Stimulated activated CD4-positive, alpha-beta T cell treated with anti-CD3 and anti-CD28 coated beads, Interleukin-15, amount 100 ng/mL, for 24 hours (primary cell): ENCODE measurements at regions not wholly inside any gene's neighbourhood (a gene's known extent, or its start where the extent isn't known, plus 50 kb on each side); places are given as distances from the start of the nearest gene placed in this dataset.
"Not testable (repeated sequence)": the region's sequence is repeated elsewhere in the genome, so short reads cannot be mapped to it uniquely, and the experiment has no call there.

Experiments
- DNase-seq: peaks from one replicate; pipeline ENCODE4 v3.0.0-alpha.2; 2020

DNA sequence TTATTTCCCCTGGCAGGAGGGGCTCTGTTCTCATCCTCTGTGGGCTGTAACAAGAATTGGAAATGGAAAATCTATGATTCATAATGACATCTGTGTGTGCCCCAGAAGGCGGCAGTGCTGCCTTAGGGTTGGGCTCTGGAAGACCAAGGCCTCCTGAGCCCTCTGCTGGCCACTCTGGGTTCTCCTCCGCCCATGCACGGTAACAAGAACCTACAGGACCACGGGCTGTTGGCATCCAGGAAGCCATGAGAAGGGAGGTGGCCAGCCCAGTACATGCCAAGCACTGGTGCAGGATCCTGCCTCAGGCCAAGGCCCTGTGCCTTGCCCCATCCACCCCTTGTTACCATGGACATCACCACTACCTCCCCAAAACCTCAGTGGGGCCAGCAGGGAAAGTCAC, 454.2 kb downstream of the TP53TG3F start:
- DNase-seq, result peak; percentile 6

DNA sequence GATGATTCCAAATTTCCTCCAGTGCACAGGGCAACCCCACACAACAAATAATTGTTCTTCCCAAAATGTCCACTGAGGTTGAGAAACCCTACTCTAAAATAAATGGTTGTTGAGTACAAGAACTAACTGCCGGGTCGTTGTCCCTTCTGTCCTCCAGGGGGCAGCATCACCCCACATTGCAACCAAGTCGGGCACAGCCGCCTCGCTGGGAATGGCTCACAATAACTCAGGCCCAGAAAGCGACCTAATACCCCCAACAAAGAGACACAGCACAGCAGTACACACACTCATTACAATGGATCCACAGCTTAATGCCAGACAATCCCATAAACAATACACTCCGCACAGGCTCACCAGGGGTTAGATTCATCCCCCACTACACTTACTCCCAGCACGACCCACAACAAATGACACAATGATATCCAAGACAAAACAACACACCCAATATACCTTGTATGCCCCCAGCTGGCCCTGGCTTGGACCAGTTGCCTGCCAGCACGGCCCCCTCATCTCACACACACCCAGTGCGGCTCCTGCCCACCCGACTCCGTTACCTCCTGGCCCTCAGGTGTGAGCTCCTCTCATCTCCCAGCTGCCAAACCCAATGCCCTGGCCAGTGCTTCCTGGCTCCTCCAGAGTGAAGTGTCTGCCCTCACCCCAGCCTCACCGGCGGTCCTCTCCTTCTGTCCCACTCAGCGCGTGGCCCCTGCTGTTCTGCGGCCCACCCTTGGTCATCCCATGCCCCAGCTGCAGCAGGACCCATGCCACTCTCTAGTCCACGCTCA, 461.5 kb downstream of the TP53TG3F start:
- peak; percentile 7 for DNase-seq

DNA sequence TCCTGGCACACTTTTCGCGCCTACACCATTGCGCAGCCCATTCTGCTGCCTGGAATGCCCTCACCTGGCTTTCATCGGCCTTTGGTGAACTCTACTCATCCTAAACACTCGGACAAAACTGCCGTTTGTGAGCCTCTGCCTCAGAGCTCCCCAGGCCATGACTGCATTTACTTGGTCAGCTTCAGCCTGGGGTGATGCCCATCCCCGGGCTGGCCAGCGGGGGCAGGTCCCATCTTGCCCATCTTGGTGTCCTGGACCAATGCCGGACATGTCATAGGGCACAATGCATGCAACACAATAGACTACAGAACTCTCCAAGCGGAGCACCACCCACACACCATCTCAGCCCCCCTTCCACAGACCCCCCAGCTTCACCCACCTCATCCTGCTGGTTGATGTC, 463.5 kb downstream of the TP53TG3F start:
- not testable (repeated sequence) for DNase-seq

DNA sequence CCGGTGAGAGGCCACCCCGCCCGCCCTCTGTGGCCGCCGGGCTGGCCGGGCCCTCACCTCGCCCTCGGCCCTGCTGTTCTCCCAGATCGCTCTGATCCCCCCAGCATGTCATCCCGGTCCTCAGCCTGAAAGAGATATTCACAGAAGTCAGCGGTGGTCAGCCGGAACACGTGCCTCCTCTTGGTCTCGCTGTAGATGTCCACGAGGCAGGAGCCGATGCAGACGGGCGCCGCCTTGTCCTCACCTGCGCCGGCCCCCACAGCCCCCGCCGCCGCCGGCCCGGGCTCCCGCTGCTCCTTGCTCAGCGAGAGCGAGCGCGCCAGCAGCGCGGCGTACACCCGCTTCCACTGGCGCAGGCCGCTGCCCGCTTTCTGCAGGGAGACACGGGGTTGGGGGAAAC, 468.6 kb downstream of the TP53TG3F start:
- DNase-seq, result not testable (repeated sequence)

DNA sequence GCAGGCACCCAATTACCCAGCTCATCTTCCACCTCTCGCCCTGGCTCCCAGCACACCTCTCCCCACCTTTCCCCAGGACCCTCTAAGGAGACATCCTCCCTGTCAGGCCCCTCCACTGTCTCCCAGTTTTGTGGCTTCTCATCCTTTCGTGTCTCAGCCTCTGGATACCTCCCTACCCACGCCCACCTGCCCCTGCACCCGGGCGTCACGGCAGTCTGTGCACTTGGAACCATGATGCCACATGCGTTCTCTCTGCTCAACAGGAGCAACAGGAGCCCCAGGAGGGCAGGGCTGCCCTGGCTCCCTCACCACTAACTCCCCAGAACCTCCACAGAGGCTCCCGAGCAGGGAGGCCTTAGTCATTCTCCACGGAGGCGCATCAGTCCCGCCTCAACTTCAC, 472.8 kb downstream of the TP53TG3F start:
- not testable (repeated sequence) for DNase-seq

DNA sequence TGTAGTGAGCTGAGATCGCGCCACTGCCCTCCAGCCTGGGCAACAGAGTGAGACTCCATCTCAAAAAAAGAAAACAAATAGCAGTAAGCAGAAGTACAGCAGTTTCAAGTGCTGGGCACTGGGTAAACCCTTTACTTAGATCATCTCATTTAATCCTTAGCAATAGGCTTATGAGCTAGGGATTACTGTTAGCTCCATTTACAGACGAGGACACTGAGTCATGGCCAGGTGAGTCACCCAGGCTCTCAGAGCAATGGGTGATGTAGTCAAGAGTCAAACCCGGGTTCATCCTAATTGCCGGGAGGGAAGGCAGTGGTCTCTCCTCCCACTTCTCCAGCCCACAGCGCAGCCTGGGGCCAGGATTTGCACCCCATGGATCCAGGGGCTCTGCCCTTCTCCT, 473.6 kb downstream of the TP53TG3F start:
- DNase-seq, result not testable (repeated sequence)

DNA sequence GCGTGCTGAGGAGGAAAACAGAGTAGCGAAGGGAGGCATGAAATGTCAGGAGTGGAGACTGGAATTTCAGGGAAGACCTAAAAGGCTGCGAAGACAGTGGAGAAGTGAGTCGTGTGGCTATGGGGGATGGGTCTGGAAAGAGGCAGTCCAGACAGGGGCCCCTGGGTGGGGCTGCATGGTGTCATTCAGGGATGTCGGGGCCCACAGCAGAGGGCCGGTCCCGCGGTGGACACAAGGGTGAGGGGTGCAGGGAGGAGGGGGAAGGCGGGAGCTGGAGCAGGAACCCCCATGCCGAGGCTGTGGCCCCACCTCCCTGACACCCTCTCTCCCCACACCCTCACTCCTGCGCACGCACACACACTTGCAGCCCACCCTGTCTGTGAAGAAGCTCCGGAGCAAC, 476.4 kb downstream of the TP53TG3F start:
- not testable (repeated sequence) for DNase-seq

DNA sequence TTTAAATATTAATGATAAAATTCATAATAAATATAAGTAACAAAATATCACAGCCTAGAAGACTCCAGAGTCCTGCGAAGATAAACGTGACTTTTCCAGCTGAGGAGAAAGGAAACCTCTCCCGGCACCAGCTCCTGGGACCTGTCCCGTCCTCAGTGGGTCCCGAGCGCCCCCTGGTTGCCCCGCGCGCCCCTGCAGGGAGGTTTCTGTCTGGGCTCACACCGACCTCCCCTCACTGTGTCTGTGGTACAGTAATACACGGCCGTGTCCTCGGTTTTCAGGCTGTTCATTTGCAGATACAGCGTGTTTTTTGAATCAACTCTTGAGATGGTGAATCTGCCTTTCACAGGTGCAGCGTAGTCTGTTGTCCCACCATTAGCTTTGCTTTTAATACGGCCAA, 478.7 kb downstream of the TP53TG3F start:
- not testable (repeated sequence) for DNase-seq

DNA sequence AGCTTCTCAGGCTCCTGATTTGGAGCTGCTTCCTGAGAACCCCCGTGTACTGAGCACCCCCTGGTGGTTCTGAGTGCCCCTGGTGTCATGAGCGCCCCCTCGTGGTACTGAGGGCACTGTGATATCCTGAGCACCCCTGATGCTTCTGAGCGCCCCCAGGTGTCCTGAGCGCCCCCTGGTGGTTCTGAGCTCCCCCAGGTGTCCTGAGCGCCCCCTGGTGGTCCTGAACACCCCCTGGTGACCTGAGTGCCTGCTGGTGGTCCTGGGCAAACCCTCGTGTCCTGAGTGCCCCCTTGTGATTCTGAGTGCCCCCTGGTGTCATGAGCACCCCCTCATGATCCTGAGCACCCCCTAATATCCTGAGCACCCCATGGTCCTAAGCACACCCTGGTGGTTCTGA, 502.1 kb downstream of the TP53TG3F start:
- not testable (repeated sequence) for DNase-seq

DNA sequence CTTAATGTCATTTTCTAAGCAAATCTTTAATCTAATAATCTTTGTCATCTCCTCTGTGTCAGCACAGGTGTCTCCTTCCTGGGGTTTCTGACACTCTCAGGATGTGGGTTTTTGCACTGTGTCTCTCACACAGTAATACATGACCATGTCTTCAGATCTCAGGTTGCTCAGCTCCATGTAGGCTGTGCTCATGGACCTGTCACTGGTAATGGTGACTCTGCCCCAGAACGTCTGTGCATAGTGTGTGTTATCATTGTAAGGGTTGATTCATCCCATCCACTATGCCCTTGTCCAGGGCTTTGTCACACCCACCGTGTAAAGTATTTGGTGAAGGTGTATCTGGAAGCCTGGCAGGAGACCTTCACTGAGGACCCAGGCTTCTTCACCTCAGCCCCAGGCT, 506.1 kb downstream of the TP53TG3F start:
- DNase-seq, result not testable (repeated sequence)

DNA sequence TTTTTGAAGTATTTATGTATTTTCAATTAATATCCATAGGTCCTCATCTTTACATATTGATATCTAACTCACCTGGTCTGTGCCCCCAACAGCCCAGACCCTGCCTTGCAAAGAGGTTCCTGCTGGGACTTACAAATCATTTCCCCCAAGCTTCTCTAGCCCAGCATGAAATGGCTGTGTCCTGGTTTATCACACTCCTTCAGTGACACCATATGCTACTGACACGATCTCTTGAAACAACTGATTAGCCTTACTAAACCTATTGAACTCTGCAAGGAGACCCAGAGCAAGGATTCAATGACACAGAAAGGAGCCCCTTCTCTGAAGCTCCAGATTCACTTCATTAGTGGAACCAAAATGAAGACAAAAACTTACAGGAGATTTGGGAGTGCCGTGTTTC, 507.4 kb downstream of the TP53TG3F start:
- DNase-seq, result not testable (repeated sequence)

DNA sequence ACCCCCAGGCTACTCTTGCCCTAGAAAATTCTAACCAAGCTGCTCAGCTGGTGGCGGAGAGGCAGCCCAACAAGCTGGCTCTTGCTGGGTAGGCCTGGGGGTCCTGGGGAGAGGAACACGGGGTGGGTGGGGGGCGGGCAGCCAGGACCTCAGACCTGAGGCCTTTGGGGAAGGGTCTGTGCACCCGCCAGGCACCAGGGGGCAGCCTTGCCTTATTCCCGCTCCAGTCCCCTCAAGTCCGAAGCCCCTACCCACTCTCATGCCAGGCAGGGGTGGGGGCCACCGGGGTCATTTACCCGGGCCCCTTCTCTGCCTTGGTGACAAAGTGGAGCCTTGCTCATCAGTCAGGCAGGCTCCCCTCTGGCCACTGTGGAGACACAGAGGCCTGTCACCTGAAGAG, 515.1 kb downstream of the TP53TG3F start:
- not testable (repeated sequence) for DNase-seq

DNA sequence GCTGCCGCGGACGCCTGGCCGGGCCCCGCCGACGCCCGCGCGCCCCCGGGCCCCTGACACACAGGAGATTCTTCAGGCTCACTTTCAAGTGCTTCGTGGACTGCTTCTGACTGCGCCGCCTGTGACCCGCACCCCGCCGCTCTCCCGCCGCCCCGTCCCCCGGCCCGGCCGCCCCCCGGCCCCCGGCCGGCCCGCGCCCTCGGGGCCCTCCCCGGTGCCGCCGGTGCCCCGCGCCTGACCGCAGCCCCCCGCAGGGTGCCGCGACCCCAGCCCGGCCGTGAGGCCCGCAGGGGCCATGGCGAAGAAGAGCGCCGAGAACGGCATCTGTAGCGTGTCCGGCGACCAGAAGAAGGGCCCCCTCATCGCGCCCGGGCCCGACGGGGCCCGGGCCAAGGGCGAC, 516.3 kb downstream of the TP53TG3F start:
- not testable (repeated sequence) for DNase-seq

DNA sequence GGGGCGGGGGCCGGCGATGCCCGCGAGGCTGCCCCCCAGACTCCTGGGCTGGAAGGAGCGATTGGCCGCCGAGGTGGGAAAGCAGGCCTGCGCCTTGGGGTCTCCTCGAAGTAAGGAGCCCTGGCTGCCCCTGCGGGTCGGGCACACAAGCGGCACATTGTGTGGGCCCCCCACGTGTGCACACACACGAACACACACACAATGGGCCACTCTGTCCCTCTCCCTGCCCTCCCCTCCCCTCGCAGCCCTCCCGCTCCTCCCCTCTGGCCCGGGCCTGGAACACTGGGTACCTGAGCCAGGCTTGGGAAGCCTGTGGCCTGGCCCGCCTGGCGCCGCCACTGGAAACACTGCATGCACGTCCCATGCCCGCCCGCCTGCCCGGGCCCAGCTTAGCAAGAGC, 517.1 kb downstream of the TP53TG3F start:
- DNase-seq, result not testable (repeated sequence)

DNA sequence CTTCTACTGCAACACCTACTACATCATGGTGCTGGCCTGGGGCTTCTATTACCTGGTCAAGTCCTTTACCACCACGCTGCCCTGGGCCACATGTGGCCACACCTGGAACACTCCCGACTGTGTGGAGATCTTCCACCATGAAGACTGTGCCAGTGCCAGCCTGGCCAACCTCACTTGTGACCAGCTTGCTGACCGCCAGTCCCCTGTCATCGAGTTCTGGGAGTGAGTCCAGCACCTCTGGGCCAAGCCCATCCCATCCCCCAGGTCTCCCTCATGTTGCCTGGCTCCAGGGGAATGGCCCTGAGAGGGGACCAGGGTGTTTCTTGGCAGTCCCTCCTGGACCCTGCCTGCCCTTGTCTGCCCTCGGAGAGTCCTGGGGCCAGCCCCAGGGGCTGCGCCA, 519.4 kb downstream of the TP53TG3F start:
- DNase-seq, result not testable (repeated sequence)

DNA sequence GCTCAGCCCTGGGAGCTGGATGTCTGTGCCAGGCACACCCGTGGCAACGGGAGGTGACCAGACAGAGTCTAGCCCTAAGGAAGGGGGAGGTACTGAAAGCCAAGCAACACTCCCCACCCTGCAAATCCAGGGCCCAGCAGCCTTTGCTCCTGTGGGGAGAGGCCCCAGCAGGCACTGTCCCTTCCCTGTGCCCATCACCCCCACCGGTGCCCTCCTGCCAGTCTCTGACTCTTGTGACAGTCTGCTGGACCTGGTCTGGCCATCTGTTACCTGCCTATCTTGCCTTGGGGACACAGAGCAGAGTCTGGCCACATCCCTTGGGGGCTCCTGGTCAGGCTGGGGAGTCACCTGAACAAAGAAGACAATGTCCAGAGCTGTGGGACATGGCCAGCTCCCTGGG, 520.2 kb downstream of the TP53TG3F start:
- DNase-seq, result not testable (repeated sequence)

DNA sequence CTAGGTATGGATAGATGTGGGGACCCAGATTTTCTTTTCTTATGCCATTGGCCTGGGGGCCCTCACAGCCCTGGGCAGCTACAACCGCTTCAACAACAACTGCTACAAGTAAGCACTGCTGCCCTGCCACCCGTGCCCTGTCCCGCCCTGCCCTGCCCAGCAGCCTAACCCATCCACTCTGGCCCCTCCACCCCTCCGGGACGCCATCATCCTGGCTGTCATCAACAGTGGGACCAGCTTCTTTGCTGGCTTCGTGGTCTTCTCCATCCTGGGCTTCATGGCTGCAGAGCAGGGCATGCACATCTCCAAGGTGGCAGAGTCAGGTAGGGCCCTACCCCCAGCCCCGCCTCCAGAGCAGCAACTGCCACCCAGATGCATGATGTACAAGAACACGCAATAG, 521.3 kb downstream of the TP53TG3F start:
- DNase-seq, result not testable (repeated sequence)

DNA sequence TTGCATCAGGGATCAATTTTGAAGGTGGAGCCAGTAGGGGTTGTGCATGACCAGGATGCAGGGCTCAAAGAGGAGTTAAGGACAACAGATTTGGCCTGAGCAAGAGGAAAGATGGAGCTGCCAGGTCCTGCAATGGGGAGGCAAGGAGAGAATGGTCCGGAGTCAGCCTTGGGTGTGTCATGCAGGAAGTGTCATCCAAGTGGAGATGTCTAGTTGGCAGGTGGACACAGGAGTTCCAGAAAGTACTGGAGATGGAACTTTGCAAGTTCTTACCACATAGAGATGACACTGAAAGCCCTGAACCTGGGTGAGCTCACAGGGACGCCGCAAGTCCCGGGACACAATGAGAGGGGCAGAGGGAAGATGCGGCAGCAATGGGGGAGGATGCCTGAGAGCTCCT, 525.0 kb downstream of the TP53TG3F start:
- not testable (repeated sequence) for DNase-seq

DNA sequence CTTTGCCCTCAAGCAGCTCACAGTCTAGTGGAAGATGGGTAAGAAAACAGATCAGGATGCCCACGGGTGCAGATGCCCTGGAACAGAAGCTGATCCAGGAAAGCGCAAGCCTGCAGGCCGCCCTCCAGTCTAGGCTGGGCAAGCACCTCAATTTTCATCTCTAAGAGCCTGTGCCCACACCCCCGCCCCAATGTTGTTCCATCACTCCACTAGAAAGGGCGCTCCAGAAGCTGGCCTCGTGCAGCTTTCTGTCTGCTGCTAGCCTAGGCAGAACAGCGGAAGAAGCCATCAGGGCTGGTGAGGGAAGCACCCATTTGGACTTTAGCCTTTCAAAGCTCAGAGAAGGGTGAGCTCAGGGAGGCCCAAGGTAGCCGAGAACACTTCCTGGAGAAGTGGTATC, 527.1 kb downstream of the TP53TG3F start:
- not testable (repeated sequence) for DNase-seq

DNA sequence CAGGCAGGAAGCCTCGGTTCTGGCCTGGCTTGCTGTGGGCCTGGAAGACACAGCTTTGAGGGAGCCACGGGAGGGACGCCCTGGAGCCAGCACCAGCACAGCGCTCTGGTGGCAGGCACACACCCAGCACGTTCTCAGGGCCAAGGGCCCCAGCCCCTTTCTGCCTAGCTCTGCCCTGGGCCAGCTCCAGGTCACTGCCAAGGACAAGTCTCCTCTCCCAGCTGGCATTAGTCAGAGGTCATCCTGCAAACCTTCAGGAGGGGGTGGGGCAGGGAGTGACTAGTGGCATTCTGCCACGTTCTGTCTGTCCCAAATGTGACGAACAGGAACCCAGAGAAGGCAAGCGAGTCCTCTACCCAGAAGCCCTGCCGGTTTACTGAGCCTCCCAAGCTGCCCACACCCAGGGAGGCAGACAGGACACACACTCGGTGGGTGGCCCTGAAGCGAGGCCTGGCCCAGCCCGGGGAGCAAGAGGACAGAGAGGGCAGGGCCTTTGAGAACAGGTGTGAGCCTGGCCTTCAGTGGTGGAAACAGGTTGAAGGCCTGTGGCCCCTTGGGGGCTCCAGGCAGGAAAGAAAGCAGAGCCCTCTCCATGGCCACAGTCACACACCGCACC, 528.0 kb downstream of the TP53TG3F start:
- not testable (repeated sequence) for DNase-seq

DNA sequence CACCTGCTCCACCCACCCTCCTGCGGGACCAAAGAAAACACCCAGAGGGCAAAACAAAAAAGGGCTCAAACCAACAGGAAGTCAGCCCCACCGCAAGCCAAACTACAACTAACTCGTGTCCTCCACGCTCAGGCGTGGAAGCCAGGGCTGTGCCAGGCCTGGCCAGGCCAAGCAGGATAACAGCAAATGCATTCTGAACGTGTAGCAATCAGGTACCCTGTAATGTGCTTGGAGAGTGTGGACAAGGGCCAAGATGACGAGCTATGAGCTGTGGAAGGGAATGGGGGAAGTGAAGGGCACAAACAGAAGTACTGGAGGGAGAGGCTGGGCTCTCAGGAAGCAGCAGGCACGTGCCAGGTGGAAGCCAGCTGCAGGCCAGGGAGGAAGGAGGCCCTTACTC, 528.6 kb downstream of the TP53TG3F start:
- DNase-seq, result not testable (repeated sequence)

DNA sequence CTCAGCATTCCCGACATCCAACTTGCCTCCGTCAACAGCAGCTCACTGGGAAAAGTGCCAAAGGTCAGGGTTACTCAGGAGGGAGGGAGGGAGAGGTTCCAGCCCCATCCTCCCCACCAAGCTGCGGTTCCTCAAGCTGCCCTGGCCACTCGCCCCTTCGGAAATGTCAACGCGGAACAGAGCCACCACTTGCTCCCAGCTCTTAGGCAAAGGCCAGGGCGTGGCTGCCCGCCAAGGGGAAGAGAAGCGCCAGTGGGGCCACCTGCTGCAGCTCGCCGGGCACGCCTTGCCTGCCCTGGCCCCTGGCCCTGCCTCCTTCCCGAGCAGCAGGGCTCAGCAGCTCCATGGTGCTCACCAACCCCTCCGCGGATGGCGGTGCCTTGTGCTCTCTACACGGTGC, 531.1 kb downstream of the TP53TG3F start:
- DNase-seq, result not testable (repeated sequence)

DNA sequence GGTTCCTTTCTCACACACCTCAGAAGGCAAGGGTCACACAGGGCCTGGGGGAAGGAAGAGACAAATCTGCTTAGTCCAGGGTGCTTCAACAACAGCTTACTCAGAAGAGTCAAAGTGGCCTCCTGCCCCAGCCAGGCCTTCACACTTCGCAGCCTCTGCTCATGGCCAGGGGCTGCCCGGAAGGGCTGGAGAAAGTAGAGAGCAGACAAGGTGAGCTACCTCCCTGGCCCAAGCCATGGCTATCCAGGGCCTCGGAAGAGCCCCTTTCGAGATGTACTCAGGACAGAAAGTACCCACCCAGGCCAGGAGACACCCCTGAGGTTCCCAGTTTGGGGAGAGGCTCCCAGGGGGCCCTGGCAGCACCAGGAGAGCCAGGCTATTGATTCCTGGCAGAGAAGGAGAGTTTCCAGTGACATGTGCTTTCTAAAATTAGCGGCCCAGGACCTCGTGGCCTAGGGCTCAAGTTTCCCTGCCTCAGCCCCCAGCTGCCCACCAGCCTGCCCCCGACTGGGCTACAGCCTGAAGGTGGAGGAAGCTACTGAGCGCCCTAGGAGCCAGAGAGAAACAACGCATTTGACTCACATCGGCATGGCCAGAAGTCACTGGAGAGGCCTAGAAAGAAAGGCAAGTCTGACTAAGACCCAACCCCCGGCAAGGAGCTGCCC, 533.2 kb downstream of the TP53TG3F start:
- not testable (repeated sequence) for DNase-seq

DNA sequence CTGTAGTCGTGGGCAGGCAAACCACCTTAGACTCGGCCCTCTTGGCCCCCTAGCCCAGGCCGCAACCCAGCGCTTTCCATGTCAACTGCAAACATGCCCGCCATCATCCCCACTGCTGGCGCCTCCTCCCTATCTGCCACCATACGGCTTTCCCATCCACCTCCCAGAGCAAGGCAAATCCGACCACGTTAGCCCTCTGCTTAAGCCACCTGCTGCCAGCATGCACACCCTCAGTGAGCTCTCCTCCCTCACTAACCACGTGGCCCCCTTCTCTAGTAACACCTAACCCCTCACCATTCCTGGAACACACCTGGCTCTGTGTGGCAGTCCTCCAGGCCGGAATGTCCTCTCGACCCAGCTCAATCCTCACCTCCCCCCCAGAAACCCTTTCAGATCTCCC, 534.8 kb downstream of the TP53TG3F start:
- not testable (repeated sequence) for DNase-seq
